ENCODE measurements at regions not wholly inside any gene's neighbourhood (a gene's known extent, or its start where the extent isn't known, plus 50 kb on each side); places are given as distances from the start of the nearest gene placed in this dataset.
A peak's percentile ranks its signal among the peaks of the same experiment; 100 is the strongest.

GRCh38 chr4:30792601-30793000 lies 72.4 kb downstream of the PCDH7 start:
- intact Hi-C loops (cut with DNase I): no loop called here
- no peak for DNase-seq
- no peaks in the 10 kb centered on the region for H3K36me3 ChIP-seq
- H3K4me3 ChIP-seq: peak overlapping the region in 2 of 10 donors; percentile 1 to 11
- no peaks in the 10 kb centered on the region for H3K9me3 ChIP-seq
- no peak overlapping the region for H3K27ac ChIP-seq
- 41 to 51% methylated on average over 3 of the region's 3 CpGs for WGBS, 2 donors
- H3K4me1 ChIP-seq: peaks cover 0 to 22% (median 0%) of the 10 kb centered on the region in 9 donors
- peak in 2 of 8 donors; percentile 10 to 18 for ATAC-seq
- no peak for TF ChIP-seq CTCF (IDR thresholded peaks at IDR 0.05)
- no peaks in the 10 kb centered on the region for H3K27me3 ChIP-seq

GRCh38 chr4:30801876-30802275 lies 81.7 kb downstream of the PCDH7 start:
- WGBS, 2 donors: 75 to 84% methylated on average over 2 of the region's 2 CpGs
- Histone ChIP-seq H3K27ac (no peak overlapping the region), H3K4me3 (no peak overlapping the region)

GRCh38 chr4:30802622-30803323 lies 82.6 kb downstream of the PCDH7 start:
- DNase-seq (no peak), ATAC-seq (peak; percentile 43 to 91 (median 79))
- Histone ChIP-seq H3K27ac (no peak overlapping the region), H3K27me3 (no peaks in the 10 kb centered on the region), H3K36me3 (no peaks in the 10 kb centered on the region), H3K9me3 (peaks cover 0 to 11% (median 0%) of the 10 kb centered on the region in 11 donors), H3K4me1 (no peaks in the 10 kb centered on the region), H3K4me3 (no peak overlapping the region)
- no peak for TF ChIP-seq CTCF (IDR thresholded peaks at IDR 0.05)
- intact Hi-C loops (cut with DNase I): no loop called here
- WGBS, 2 donors: 64 to 65% methylated on average over 3 of the region's 3 CpGs

More at GRCh38 chr4:30801876-30802275, 81.7 kb downstream of the PCDH7 start:
- no peaks in the 10 kb centered on the region for H3K4me1 ChIP-seq
- DNase-seq: no peak
- no peak for ATAC-seq
- intact Hi-C loops (cut with DNase I): no loop called here
- H3K9me3 ChIP-seq: peaks cover 0 to 11% (median 0%) of the 10 kb centered on the region in 11 donors
- TF ChIP-seq CTCF (IDR thresholded peaks at IDR 0.05): no peak
- no peaks in the 10 kb centered on the region for H3K36me3 ChIP-seq
- no peaks in the 10 kb centered on the region for H3K27me3 ChIP-seq

GRCh38 chr4:30808276-30808675 lies 88.1 kb downstream of the PCDH7 start:
- intact Hi-C loops (cut with DNase I): no loop called here
- Histone ChIP-seq H3K4me3 (no peak overlapping the region), H3K36me3 (no peaks in the 10 kb centered on the region), H3K27me3 (no peaks in the 10 kb centered on the region), H3K4me1 (peaks cover 0 to 4% (median 0%) of the 10 kb centered on the region in 9 donors), H3K27ac (no peak overlapping the region), H3K9me3 (peaks cover 0 to 11% (median 0%) of the 10 kb centered on the region in 11 donors)
- ATAC-seq (no peak), DNase-seq (no peak)
- TF ChIP-seq CTCF (IDR thresholded peaks at IDR 0.05): no peak
